Esophagus squamous epithelium (tissue), 4 donors: ENCODE measurements at regions not wholly inside any gene's neighbourhood (a gene's known extent, or its start where the extent isn't known, plus 50 kb on each side); places are given as distances from the start of the nearest gene placed in this dataset.

Experiments used
- CTCF ChIP-seq, 6 experiments: fragments of 450-650 bp in 4 of 6; fragments of 200-600 bp in 2 of 6; sonication (generic) in 2 of 6; IDR thresholded peaks; one replicate each; pipeline ENCODE4 v1.5.1; 2016 to 2019; ENCODE audit warnings: antibody characterized with exemption in 6 of 6, mild to moderate bottlenecking in 4 of 6, moderate library complexity in 4 of 6
- POLR2A ChIP-seq, 4 donors: fragments of 450-650 bp; IDR thresholded peaks; one replicate each; pipeline ENCODE4 v1.6.1; 2017; ENCODE audit warnings: antibody characterized with exemption in 4 of 4, mild to moderate bottlenecking in 4 of 4, moderate library complexity in 3 of 4

- no peak for TF ChIP-seq CTCF (IDR thresholded peaks at IDR 0.05)
- no peak for TF ChIP-seq POLR2A (IDR thresholded peaks at IDR 0.05)
Observed at GRCh38 chr18:22063672-22064071, 105.7 kb upstream of the GATA6 start.
